A549 (cell line): ENCODE measurements at regions not wholly inside any gene's neighbourhood (a gene's known extent, or its start where the extent isn't known, plus 50 kb on each side); places are given as distances from the start of the nearest gene placed in this dataset.

Experiments used
- CTCF ChIP-seq: fragments of >200 bp; sonication (Bioruptor Twin); formaldehyde crosslinking; IDR thresholded peaks from 3 replicates; pipeline ENCODE4 v1.5.1; 2016
- HOXA7 ChIP-seq: fragments of 250-450 bp; sonication (Bioruptor Pico); IDR thresholded peaks from 2 replicates; pipeline ENCODE4 v1.5.0; 2020; ENCODE audit warnings: mild to moderate bottlenecking, moderate library complexity
- JUN ChIP-seq, 2 experiments: fragments of >200 bp; sonication (Bioruptor Twin); formaldehyde crosslinking; IDR thresholded peaks; 2 replicates in 1 of 2; 3 replicates in 1 of 2; pipeline ENCODE4 v1.6.1; 2016 to 2017
- KDM5A ChIP-seq: fragments of 200-600 bp; sonication (generic); IDR thresholded peaks from 2 replicates; pipeline ENCODE4 v1.6.1; 2016; ENCODE audit warnings: antibody characterized with exemption, mild to moderate bottlenecking
- MAZ ChIP-seq: fragments of 150-350 bp; IDR thresholded peaks from 2 replicates; pipeline ENCODE4 v1.6.1; 2014; ENCODE audit warnings: antibody characterized with exemption, low read depth, low read length, borderline replicate concordance
- NFE2L2 ChIP-seq: fragments of 150-350 bp; conservative IDR thresholded peaks from 2 replicates; pipeline ENCODE4 v1.6.1; 2014; ENCODE audit warnings: low read length
- NR3C1 ChIP-seq: fragments of >200 bp; sonication (Bioruptor Twin); formaldehyde crosslinking; IDR thresholded peaks from 3 replicates; pipeline ENCODE4 v1.6.1; 2017
- PHF8 ChIP-seq: fragments of 200-600 bp; sonication (generic); IDR thresholded peaks from 2 replicates; pipeline ENCODE4 v1.6.1; 2016; ENCODE audit warnings: low read depth, mild to moderate bottlenecking, antibody characterized with exemption, moderate library complexity, borderline replicate concordance
- RCOR1 ChIP-seq: fragments of 150-350 bp; IDR thresholded peaks from 2 replicates; pipeline ENCODE4 v1.6.1; 2014; ENCODE audit warnings: antibody characterized with exemption, low read length, low read depth
- ZC3H11A ChIP-seq: fragments of 450-650 bp; IDR thresholded peaks from 2 replicates; pipeline ENCODE4 v1.6.1; 2014; ENCODE audit warnings: antibody characterized with exemption, mild to moderate bottlenecking

GRCh38 chr1:37161171-37161570, 126.9 kb upstream of the GRIK3 start:
- TF ChIP-seq CTCF (no peak), PHF8 (no peak), JUN (IDR thresholded peaks at IDR 0.05) (no peak), MAZ (no peak), NFE2L2 (no peak), HOXA7 (CRISPR knock-in tag) (no peak), ZC3H11A (no peak), RCOR1 (no peak), KDM5A (no peak), NR3C1 (no peak)
